GM19463 (cell line): ENCODE measurements at regions not wholly inside any gene's neighbourhood (a gene's known extent, or its start where the extent isn't known, plus 50 kb on each side); places are given as distances from the start of the nearest gene placed in this dataset.

Experiments
- ATAC-seq: cut with Tn5 transposase; IDR thresholded peaks from one replicate; pipeline ENCODE4 v1.9.1; 2021; ENCODE audit warnings: mild to moderate bottlenecking, moderate library complexity; ENCODE audit not compliant: unreplicated experiment

- ATAC-seq, result no peak
Observed at GRCh38 chr14:48914921-48915320, 671.3 kb downstream of the RPS29 start.

GRCh38 chr14:48914382-48914781 lies 671.8 kb downstream of the RPS29 start:
- no peak for ATAC-seq

DNA sequence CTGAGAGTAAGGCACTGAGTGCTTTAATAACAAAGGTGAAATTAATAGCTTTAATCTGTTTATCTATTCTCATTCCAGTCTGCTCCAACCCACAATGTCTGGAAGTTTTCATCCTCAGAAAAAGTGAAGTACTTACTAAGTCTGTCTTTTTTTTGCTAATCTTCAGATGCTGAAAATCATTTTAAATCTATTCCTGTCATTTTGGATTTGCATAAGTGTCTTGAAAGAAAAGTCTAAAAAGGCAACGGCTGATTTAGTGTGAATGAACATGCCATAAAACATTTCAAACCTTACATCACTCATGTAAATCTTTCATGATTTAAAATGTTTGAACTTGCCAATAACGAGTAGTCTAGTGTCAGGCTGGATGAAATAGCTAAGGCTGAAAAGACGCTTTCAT lies 685.6 kb downstream of the RPS29 start:
- no peak for ATAC-seq

DNA sequence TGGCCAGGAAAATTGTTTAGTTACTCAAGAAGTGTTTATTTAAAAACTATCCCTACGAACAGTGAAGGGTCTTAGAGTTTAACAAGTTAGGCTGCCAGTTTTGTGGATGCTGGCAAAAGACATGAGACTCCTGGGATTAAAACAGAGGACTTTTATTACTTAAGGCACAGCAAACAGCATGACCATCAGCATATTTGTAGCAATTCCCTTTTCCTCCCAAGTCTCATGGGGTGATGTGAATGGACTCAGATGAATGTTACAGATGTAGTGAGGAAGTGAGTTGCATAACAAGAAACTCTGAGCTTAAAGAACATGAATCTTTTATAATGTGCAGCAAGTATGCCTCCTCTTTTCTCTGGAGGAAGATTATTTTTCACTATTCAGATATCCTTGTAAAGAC lies 695.8 kb downstream of the RPS29 start:
- ATAC-seq, result no peak

DNA sequence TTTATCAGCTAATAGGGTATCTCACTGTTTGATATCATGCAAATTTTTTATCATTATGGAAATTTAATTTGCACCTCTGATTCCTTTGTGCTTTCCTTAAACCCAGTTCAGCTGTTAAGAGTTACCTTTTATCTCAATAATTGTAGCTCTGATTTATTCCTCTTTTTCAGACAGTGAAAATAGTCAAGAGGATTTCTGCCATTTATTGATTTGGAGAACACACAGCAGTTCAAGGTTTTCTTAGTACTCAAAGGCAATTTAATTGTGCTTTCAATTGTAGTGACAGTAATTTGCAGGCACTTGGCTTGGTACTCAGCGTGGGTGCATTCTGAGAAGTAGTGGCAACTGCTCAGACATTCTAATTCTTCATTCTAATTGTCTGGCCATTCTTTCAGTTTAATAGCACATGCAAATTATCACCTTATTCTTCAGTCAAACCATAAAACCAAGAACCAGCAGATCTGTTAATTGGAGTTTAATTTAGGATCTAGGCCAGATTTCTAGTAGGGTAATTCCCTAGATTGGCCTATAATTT lies 709.3 kb downstream of the RPS29 start:
- ATAC-seq, result no peak

DNA sequence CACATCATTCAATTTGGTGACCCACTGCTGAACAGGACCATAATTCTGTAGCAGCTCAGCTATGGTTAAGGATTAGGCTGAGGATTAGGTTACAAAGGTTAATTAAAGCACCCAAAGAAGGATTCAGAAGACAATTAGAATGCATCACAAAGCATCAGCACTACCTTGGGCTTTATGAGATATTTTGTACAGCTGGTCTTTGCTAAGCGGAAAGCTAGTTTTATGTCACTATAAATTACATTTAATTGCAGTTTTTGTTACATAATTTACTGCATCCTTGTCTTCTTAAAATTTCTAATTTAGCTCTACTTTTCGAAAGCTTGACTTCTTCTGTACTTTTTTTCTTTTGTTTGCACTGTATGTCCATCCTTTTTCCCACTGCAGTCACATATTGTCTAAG lies 711.5 kb downstream of the RPS29 start:
- no peak for ATAC-seq

DNA sequence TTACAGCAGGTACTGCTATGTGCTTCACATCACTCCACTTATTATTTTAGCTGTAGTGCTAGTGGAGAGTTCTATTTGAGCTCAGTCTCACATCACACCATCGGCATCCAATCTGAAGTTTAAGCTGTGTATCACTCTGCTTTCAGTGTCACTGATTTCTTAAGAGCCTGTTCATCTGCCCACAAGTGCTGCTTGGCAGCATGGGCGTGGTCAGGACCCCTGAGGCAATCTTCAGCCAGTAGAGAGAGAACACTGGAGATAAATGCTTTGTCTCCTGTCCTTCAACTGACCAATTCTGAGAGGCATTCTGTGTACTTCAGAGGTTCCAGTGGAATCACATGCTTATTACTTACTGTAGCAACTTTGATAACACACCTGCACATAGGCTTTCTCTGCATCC lies 728.8 kb downstream of the RPS29 start:
- no peak for ATAC-seq

- no peak for ATAC-seq
Observed at GRCh38 chr14:48853159-48853558, 733.0 kb downstream of the RPS29 start.

DNA sequence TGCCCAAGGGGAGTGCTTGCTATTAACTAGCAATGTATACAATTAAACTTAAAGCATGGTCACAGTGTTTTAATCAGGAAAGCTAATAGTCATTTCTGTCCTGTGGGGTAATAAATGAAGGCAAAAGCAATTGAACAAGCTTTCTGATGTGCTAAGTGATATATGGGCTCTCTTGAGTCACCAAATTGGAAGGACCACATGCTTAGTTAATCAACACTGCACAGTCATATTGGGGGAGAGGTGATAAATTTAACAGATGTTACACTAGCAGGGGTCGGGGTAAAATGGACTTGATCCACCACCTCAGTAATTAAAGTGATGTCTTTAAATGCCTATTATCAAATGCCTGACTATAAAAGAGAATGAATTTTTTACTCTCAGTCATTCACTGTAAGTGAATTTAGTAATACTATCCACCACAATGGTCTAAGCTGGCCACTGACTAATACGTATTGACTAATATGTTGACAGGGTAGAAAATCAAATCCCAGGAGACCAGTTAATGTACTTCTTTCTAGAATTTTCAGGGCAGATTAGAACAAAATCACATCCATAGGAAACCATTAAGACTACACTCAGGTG lies 736.3 kb downstream of the RPS29 start:
- ATAC-seq, result no peak

DNA sequence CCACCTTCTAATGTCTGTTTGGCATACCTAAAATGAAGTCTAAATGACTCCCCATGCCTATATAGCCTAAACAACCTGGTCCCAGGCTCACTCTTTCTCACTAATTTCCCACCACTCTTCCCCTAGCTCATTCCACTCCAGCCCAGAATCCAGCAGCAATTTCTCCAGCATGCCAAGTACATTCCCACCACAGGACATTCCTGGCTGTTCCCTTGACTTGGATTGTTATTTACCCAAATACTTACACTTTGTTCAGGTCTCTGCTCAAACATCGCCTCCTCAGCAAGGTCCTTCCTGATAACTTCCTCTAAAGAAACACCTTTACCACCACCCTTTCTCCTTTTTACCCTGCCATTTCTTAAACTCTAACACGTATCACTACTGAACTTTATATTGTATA lies 743.4 kb downstream of the RPS29 start:
- no peak for ATAC-seq

GRCh38 chr14:48826058-48826457 lies 760.1 kb downstream of the RPS29 start:
- no peak for ATAC-seq

- no peak for ATAC-seq
Observed at GRCh38 chr14:48814562-48814961, 771.6 kb downstream of the RPS29 start.

DNA sequence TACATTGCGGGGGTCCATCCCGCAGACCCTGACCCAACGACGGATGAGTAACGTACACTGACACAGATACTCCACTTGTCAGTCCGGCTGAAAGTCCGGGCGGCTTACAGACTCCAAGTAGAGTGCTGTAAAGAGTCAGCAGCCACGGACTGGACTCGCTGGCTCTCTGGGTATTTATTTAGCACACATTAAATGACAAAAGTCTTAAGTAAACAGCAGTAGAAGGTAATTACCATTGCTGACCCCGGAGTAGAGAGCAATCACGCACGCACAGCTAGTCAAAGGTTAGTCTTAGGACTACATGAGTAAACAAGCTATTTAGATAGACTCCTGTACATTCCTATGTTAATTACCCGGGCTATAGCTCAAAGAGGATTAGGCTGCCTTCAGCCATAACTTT lies 780.9 kb downstream of the RPS29 start:
- no peak for ATAC-seq

DNA sequence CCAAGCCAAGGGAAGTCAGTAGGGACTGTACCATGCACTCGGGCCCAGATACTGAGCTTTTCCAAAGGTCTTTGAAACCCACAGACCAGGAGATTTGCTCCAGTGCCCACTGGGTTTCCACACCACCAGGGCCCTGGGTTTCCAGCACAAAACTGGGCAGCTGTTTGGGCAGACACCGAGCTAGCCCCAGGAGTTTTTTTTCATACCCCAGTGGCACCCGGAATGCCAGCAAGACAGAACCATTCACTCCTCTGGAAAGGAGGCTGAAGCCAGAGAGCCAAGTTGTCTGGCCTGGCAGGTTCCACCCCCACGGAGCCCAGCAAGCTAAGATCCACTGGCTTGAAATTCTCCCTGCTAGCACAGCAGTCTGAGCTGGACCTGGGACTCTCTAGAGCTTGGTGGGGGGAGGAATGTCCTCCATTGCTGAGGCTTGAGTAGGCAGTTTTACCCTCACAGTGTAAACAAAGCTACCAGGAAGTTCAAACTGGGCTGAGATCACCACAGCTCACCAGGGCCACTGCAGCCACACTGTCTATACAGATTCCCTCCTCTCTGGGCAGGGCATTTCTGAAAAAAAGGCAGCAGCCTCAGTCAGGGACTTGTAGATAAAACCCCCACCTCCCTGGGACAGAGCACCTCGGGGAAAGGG lies 793.7 kb downstream of the RPS29 start:
- no peak for ATAC-seq

GRCh38 chr14:48788771-48789170 lies 797.4 kb downstream of the RPS29 start:
- ATAC-seq, result no peak

- ATAC-seq, result no peak
Observed at GRCh38 chr14:48786498-48786897, 799.7 kb downstream of the RPS29 start.

DNA sequence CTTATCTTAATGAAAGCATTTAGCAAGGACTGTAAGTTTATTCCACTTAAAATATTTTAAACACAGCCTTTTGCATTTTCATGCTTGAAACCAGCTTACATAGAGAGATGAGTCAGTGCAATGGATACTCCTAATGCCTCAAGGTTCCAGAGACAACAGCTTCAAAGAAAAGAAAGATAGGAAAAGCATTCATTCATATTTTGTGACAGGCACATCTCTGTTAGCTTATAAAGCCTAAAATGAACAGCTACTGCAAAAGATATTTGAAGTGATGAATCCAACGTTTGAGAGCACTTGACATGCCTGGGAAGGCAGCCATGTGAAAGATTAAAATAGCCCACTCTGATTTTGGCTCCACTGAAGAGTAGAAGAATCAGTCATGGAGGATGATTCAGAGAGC lies 814.5 kb downstream of the RPS29 start:
- no peak for ATAC-seq

- no peak for ATAC-seq
Observed at GRCh38 chr14:48751293-48751692, 834.9 kb downstream of the RPS29 start.

- no peak for ATAC-seq
Observed at GRCh38 chr14:48748151-48748675, 838.0 kb downstream of the RPS29 start.

GRCh38 chr14:48747561-48748089 lies 838.6 kb downstream of the RPS29 start:
- no peak for ATAC-seq

GRCh38 chr14:48744202-48744601 lies 842.0 kb downstream of the RPS29 start:
- ATAC-seq, result no peak

GRCh38 chr14:48738186-48738925 lies 847.8 kb downstream of the RPS29 start:
- no peak for ATAC-seq
